GM10248 (cell line): ENCODE measurements at regions not wholly inside any gene's neighbourhood (a gene's known extent, or its start where the extent isn't known, plus 50 kb on each side); places are given as distances from the start of the nearest gene placed in this dataset.

Experiments used
- CTCF ChIA-PET: fragments of 300-600 bp; sonication (Branson Sonifier 250); formaldehyde crosslinking; extraction: SDS; loops from one replicate; lab custom pipeline; 2021; ENCODE audit warnings: antibody characterized with exemption; lab: Yijun Ruan, JAX
- POLR2A ChIA-PET: fragments of 350-650 bp; sonication (Branson Sonifier 250); formaldehyde crosslinking; extraction: SDS; loops from one replicate; lab custom pipeline; 2020; ENCODE audit warnings: antibody characterized with exemption; lab: Yijun Ruan, JAX
- DNase-seq: peaks from one replicate; pipeline ENCODE4 v3.0.0; 2012; ENCODE audit errors: extremely low spot score
- CTCF ChIP-seq: IDR thresholded peaks from 2 replicates; pipeline ENCODE4 v1.5.1; 2012; ENCODE audit warnings: mild to moderate bottlenecking, low read depth; ENCODE audit errors: extremely low read depth, missing control alignments, control extremely low read depth

GRCh38 chr6:43901733-43902230 lies 131.8 kb downstream of the VEGFA start:
- no peak for TF ChIP-seq CTCF
- ChIA-PET POLR2A (no interaction called here), CTCF (interaction anchor here (0.7 to 1.9 kb wide), 7 partner anchors 11 to 234 kb away, joined by 3 to 6 read pairs (median 3); no protein-coding TSS in a partner anchor)

GRCh38 chr6:43900916-43901732 lies 131.1 kb downstream of the VEGFA start:
- CTCF ChIA-PET: interaction anchor here (0.7 to 1.9 kb wide), 8 partner anchors 10 to 234 kb away, joined by 3 to 6 read pairs (median 3); no protein-coding TSS in a partner anchor

More at GRCh38 chr6:43901733-43902230, 131.8 kb downstream of the VEGFA start:
- DNase-seq: no peak

GRCh38 chr6:43900560-43900915 lies 130.5 kb downstream of the VEGFA start:
- ChIA-PET CTCF (interaction anchor here (0.9 to 1.9 kb wide), 4 partner anchors 10 to 178 kb away, joined by 3 to 5 read pairs (median 4); no protein-coding TSS in a partner anchor), POLR2A (no interaction called here)
- TF ChIP-seq CTCF: no peak
- no peak for DNase-seq

More at GRCh38 chr6:43900916-43901732, 131.1 kb downstream of the VEGFA start:
- no peak for DNase-seq
- no peak for TF ChIP-seq CTCF
- POLR2A ChIA-PET: no interaction called here

- CTCF ChIA-PET: interaction anchor here (1.5 kb wide), 1 partner anchor 178 kb away, joined by 3 read pairs; no protein-coding TSS in a partner anchor
- POLR2A ChIA-PET: no interaction called here
- no peak for TF ChIP-seq CTCF
- DNase-seq: no peak
Measured at GRCh38 chr6:43899830-43900229, 129.8 kb downstream of the VEGFA start.

- POLR2A ChIA-PET: no interaction called here
- DNase-seq: no peak
- CTCF ChIA-PET: interaction anchor here (1.1 to 1.3 kb wide), 6 partner anchors 9 to 231 kb away, joined by 3 read pairs; no protein-coding TSS in a partner anchor
- TF ChIP-seq CTCF: no peak
Measured at GRCh38 chr6:43898358-43899131, 128.5 kb downstream of the VEGFA start.
